Tibial nerve (tissue), 4 donors: ENCODE measurements at regions not wholly inside any gene's neighbourhood (a gene's known extent, or its start where the extent isn't known, plus 50 kb on each side); places are given as distances from the start of the nearest gene placed in this dataset.

Source experiments
- DNase-seq, 2 donors: peaks; one replicate each; pipeline ENCODE4 v3.0.0-alpha.2; 2019; ENCODE audit warnings: low spot score in 2 of 2
- H3K27ac ChIP-seq, 4 donors: fragments of 200-600 bp; sonication (generic) in 3 of 4; one replicate each; pipeline ENCODE4 v1.5.1; 2017 to 2019; ENCODE audit warnings: mild to moderate bottlenecking in 1 of 4
- H3K27me3 ChIP-seq, 2 donors: fragments of 200-600 bp; sonication (generic) in 1 of 2; one replicate each; pipeline versions ENCODE4 v1.5.1 to v1.6.0; 2017 to 2019
- H3K36me3 ChIP-seq, 3 donors: fragments of 200-600 bp; sonication (generic); one replicate each; pipeline ENCODE4 v1.5.1; 2018 to 2019
- H3K4me1 ChIP-seq, 4 donors: fragments of 200-600 bp; sonication (generic) in 3 of 4; one replicate each; pipeline ENCODE4 v1.5.1; 2017 to 2019
- H3K4me3 ChIP-seq, 4 donors: fragments of 200-600 bp; sonication (generic) in 3 of 4; one replicate each; pipeline ENCODE4 v1.5.1; 2017 to 2019; ENCODE audit warnings: mild to moderate bottlenecking in 1 of 4, moderate library complexity in 1 of 4
- H3K9me3 ChIP-seq, 4 donors: fragments of 200-600 bp; sonication (generic) in 3 of 4; one replicate each; pipeline ENCODE4 v1.5.1; 2017 to 2019
- CTCF ChIP-seq, 5 experiments: fragments of 200-600 bp in 3 of 5; fragments of 450-650 bp in 2 of 5; sonication (generic) in 3 of 5; IDR thresholded peaks; one replicate each; pipeline ENCODE4 v1.5.1; 2016 to 2019; ENCODE audit warnings: antibody characterized with exemption in 5 of 5, mild to moderate bottlenecking in 3 of 5, moderate library complexity in 2 of 5
- EP300 ChIP-seq, 2 donors: sonication (generic); formaldehyde crosslinking; IDR thresholded peaks; one replicate each; pipeline ENCODE4 v1.6.1; 2017; ENCODE audit warnings: antibody characterized with exemption in 2 of 2, mild to moderate bottlenecking in 1 of 2
- POLR2A ChIP-seq, 2 donors: fragments of 450-650 bp; IDR thresholded peaks; one replicate each; pipeline ENCODE4 v1.6.1; 2017; ENCODE audit warnings: antibody characterized with exemption in 2 of 2, mild to moderate bottlenecking in 2 of 2, moderate library complexity in 2 of 2
- WGBS, 2 donors: methylation state at CpG; one replicate each; pipeline ENCODE4 v1.1.5; 2018; 5-methylcytosine and 5-hydroxymethylcytosine counted together

- TF ChIP-seq POLR2A (IDR thresholded peaks at IDR 0.05) (no peak), CTCF (IDR thresholded peaks at IDR 0.05) (no peak), EP300 (IDR thresholded peaks at IDR 0.05) (no peak)
- H3K4me3 ChIP-seq = no peak overlapping the region
- no peaks in the 10 kb centered on the region for H3K4me1 ChIP-seq
- H3K9me3 ChIP-seq = no peaks in the 10 kb centered on the region
- H3K36me3 ChIP-seq = no peaks in the 10 kb centered on the region
- DNase-seq = no peak
- no peak overlapping the region for H3K27ac ChIP-seq
- no peaks in the 10 kb centered on the region for H3K27me3 ChIP-seq
- WGBS, 2 donors = 15 to 17% methylated on average over 4 of the region's 4 CpGs
Measured at GRCh38 chr4:170729236-170729635, 639.5 kb upstream of the AADAT start.

DNA sequence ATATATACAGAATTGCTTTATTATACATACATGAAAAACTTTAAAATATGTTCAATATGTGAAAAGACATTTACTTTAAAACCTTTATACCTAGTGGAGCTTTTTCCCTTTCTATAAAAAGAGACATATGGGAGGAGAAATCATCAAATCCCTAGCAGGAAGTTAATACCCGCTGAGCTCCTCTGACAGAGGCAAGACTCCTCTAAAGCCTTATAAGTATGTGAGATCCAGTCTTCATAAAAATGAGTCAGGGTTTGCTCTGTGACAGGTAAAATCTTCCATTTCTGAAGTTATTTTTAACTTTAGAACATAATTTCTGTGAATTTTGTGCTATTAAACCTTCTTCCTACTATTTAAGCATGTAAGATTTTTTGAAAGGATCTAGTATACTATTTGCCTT, 634.4 kb upstream of the AADAT start:
- Histone ChIP-seq H3K27ac (no peak overlapping the region), H3K4me3 (no peak overlapping the region), H3K27me3 (no peaks in the 10 kb centered on the region), H3K4me1 (no peaks in the 10 kb centered on the region), H3K9me3 (no peaks in the 10 kb centered on the region), H3K36me3 (no peaks in the 10 kb centered on the region)
- DNase-seq = no peak
- WGBS, 2 donors = 72 to 77% methylated on average over 1 of the region's 1 CpG
- TF ChIP-seq POLR2A (IDR thresholded peaks at IDR 0.05) (no peak), EP300 (IDR thresholded peaks at IDR 0.05) (no peak), CTCF (IDR thresholded peaks at IDR 0.05) (no peak)

GRCh38 chr4:170723171-170723570, 633.4 kb upstream of the AADAT start:
- TF ChIP-seq CTCF (IDR thresholded peaks at IDR 0.05) (no peak), POLR2A (IDR thresholded peaks at IDR 0.05) (no peak), EP300 (IDR thresholded peaks at IDR 0.05) (no peak)
- Histone ChIP-seq H3K4me1 (no peaks in the 10 kb centered on the region), H3K9me3 (no peaks in the 10 kb centered on the region), H3K36me3 (no peaks in the 10 kb centered on the region), H3K4me3 (no peak overlapping the region), H3K27me3 (no peaks in the 10 kb centered on the region), H3K27ac (no peak overlapping the region)
- DNase-seq = no peak
- 85 to 88% methylated on average over 2 of the region's 2 CpGs for WGBS, 2 donors

- no peak for DNase-seq
- no peaks in the 10 kb centered on the region for H3K9me3 ChIP-seq
- no peaks in the 10 kb centered on the region for H3K36me3 ChIP-seq
- WGBS, 2 donors = 40 to 55% methylated on average over 1 of the region's 1 CpG
- H3K27ac ChIP-seq = no peak overlapping the region
- TF ChIP-seq POLR2A (IDR thresholded peaks at IDR 0.05) (no peak), EP300 (IDR thresholded peaks at IDR 0.05) (no peak), CTCF (IDR thresholded peaks at IDR 0.05) (no peak)
- no peaks in the 10 kb centered on the region for H3K27me3 ChIP-seq
- no peaks in the 10 kb centered on the region for H3K4me1 ChIP-seq
- H3K4me3 ChIP-seq = no peak overlapping the region
Measured at GRCh38 chr4:170721812-170722373, 632.1 kb upstream of the AADAT start.

DNA sequence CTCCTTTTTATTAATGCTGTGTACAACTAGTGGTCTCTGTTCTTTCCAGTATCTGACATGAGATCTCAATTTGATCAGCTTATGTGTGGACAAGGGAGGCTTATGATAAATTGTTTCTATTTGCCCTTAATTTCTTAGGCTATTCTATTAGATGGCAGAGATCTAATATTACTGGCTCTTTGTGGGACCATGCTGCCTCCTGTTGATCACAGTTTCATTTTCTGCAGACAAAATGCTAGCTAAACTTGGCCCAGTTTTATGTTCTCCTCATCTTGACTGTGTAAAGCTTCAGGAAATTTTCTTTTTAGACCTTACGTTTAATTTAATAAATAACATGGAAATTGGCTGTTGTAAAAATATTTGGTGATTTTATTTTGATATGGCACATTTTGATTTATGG, 627.1 kb upstream of the AADAT start:
- no peak for DNase-seq
- no peaks in the 10 kb centered on the region for H3K4me1 ChIP-seq
- H3K4me3 ChIP-seq = no peak overlapping the region
- H3K27me3 ChIP-seq = no peaks in the 10 kb centered on the region
- no peak overlapping the region for H3K27ac ChIP-seq
- no peaks in the 10 kb centered on the region for H3K9me3 ChIP-seq
- WGBS, 2 donors = 81 to 95% methylated on average over 1 of the region's 1 CpG
- H3K36me3 ChIP-seq = no peaks in the 10 kb centered on the region
- TF ChIP-seq EP300 (IDR thresholded peaks at IDR 0.05) (no peak), POLR2A (IDR thresholded peaks at IDR 0.05) (no peak), CTCF (IDR thresholded peaks at IDR 0.05) (no peak)
